Smooth muscle cell (in vitro differentiated cells): ENCODE measurements at regions not wholly inside any gene's neighbourhood (a gene's known extent, or its start where the extent isn't known, plus 50 kb on each side); places are given as distances from the start of the nearest gene placed in this dataset.

ENCODE experiments used
- DNase-seq: peaks from one replicate; lab custom pipeline; 2025; ENCODE audit not compliant: unreplicated experiment; lab: John Stamatoyannopoulos, UW
- H2AFZ ChIP-seq: fragments of 200-600 bp; sonication (generic); 2 replicates; pipeline ENCODE4 v1.6.0; 2016; ENCODE audit warnings: antibody characterized with exemption, low read depth, mild to moderate bottlenecking
- H3F3A ChIP-seq: fragments of 200-600 bp; sonication (generic); 2 replicates; pipeline ENCODE4 v1.6.0; 2017; ENCODE audit warnings: antibody characterized with exemption, low read depth
- H3K27ac ChIP-seq: fragments of 200-600 bp; sonication (generic); 2 replicates; pipeline ENCODE4 v1.5.1; 2016; ENCODE audit warnings: low read depth, mild to moderate bottlenecking
- H3K27me3 ChIP-seq: fragments of 200-600 bp; sonication (generic); 2 replicates; pipeline ENCODE4 v1.6.1; 2016; ENCODE audit warnings: low read depth, mild to moderate bottlenecking
- H3K36me3 ChIP-seq: fragments of 200-600 bp; sonication (generic); 2 replicates; pipeline ENCODE4 v1.5.1; 2016; ENCODE audit warnings: low read depth
- H3K4me1 ChIP-seq: fragments of 200-600 bp; sonication (generic); 2 replicates; pipeline ENCODE4 v1.5.1; 2016; ENCODE audit warnings: low read depth
- H3K4me2 ChIP-seq: fragments of 200-600 bp; sonication (generic); 2 replicates; pipeline ENCODE4 v1.6.0; 2016; ENCODE audit warnings: mild to moderate bottlenecking
- H3K4me3 ChIP-seq: fragments of 200-600 bp; sonication (generic); 2 replicates; pipeline ENCODE4 v1.5.1; 2016; ENCODE audit warnings: mild to moderate bottlenecking
- H3K79me2 ChIP-seq: fragments of 200-600 bp; sonication (generic); 2 replicates; pipeline ENCODE4 v1.6.0; 2016; ENCODE audit warnings: low read depth, mild to moderate bottlenecking
- H3K9ac ChIP-seq: fragments of 200-600 bp; sonication (generic); 2 replicates; pipeline ENCODE4 v1.6.0; 2016; ENCODE audit warnings: low read depth
- H3K9me3 ChIP-seq: fragments of 200-600 bp; sonication (generic); replicated peaks from 2 replicates; pipeline ENCODE4 v1.5.1; 2016; ENCODE audit warnings: low read depth
- H4K20me1 ChIP-seq: fragments of 200-600 bp; sonication (generic); 2 replicates; pipeline ENCODE4 v1.6.0; 2016; ENCODE audit warnings: low read depth
- WGBS: methylation state at CpG from one replicate; pipeline ENCODE4 v1.1.7; 2016; ENCODE audit warnings: low lambda C conversion rate; 5-methylcytosine and 5-hydroxymethylcytosine counted together
- TF ChIP-seq, protein P1 (sequence below): fragments of 200-600 bp; sonication (generic); IDR thresholded peaks from 2 replicates; pipeline ENCODE4 v1.5.1; 2017; ENCODE audit warnings: borderline replicate concordance, mild to moderate bottlenecking, antibody characterized with exemption; ENCODE audit not compliant: insufficient read depth, poor library complexity, severe bottlenecking

DNA sequence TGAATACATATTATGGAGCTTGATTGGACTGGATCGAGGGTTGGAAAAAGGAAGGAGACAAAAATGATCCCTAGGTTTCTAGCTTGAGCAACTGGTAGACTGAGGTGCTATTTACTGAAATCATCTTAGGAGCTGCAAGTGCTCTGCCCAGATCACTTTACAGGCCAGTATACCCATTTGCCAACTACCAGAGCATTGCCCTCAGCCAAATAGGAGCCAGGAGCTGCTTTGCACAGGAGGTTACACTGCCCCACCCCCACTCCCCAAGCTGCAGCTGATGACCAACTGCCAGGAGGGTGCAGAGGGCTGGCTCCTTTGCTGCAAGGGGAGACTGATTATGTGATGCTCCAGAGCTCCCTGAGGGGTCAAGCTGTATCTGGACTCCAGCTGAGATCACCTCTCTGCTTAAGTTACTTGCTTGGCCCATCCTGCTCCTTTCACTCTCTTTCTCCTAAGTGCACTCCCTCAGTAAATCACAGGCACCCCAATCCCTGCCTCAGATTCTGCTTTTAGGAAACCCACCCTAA, 275.4 kb downstream of the ZEB1 start:
- H4K20me1 ChIP-seq = no peaks in the 10 kb centered on the region
- no peaks in the 10 kb centered on the region for H3F3A ChIP-seq
- H3K79me2 ChIP-seq = no peaks in the 10 kb centered on the region
- no peak overlapping the region for H3K27ac ChIP-seq
- no peak overlapping the region for H3K9ac ChIP-seq
- H3K4me2 ChIP-seq = no peak overlapping the region
- no peaks in the 10 kb centered on the region for H3K27me3 ChIP-seq
- H2AFZ ChIP-seq = no peak overlapping the region
- no peak for DNase-seq
- H3K4me1 ChIP-seq = no peaks in the 10 kb centered on the region
- no peaks in the 10 kb centered on the region for H3K9me3 ChIP-seq
- H3K36me3 ChIP-seq = no peaks in the 10 kb centered on the region
- no peak overlapping the region for H3K4me3 ChIP-seq
- TF ChIP-seq, protein P1, sequence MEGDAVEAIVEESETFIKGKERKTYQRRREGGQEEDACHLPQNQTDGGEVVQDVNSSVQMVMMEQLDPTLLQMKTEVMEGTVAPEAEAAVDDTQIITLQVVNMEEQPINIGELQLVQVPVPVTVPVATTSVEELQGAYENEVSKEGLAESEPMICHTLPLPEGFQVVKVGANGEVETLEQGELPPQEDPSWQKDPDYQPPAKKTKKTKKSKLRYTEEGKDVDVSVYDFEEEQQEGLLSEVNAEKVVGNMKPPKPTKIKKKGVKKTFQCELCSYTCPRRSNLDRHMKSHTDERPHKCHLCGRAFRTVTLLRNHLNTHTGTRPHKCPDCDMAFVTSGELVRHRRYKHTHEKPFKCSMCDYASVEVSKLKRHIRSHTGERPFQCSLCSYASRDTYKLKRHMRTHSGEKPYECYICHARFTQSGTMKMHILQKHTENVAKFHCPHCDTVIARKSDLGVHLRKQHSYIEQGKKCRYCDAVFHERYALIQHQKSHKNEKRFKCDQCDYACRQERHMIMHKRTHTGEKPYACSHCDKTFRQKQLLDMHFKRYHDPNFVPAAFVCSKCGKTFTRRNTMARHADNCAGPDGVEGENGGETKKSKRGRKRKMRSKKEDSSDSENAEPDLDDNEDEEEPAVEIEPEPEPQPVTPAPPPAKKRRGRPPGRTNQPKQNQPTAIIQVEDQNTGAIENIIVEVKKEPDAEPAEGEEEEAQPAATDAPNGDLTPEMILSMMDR = no peak
- WGBS = 100% methylated on average over 1 of the region's 1 CpG

DNA sequence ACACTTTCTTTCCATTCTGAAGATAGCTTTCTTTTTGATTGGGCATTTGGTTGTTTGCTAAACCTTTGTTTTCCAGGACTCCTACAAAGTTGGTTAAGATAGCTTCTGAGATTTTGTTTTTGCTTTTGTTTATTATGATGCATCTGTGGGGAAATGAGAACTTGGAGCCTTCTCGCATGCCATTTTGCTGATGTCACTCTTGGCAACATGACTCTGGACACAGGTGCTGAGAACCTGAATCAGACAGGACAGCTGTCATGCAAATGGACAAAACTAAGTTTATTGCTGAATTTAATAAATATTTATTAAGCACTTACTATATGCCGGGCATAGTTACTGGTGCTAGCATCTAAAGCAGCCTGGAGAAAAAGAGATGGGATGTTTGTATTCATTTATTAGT, 274.1 kb downstream of the ZEB1 start:
- Histone ChIP-seq H3K4me2 (no peak overlapping the region), H2AFZ (no peak overlapping the region), H4K20me1 (no peaks in the 10 kb centered on the region), H3F3A (no peaks in the 10 kb centered on the region), H3K4me1 (no peaks in the 10 kb centered on the region), H3K9ac (no peak overlapping the region), H3K27me3 (no peaks in the 10 kb centered on the region), H3K4me3 (no peak overlapping the region), H3K36me3 (no peaks in the 10 kb centered on the region), H3K27ac (no peak overlapping the region), H3K9me3 (no peaks in the 10 kb centered on the region), H3K79me2 (no peaks in the 10 kb centered on the region)
- TF ChIP-seq, protein P1 = no peak
- 92% methylated on average over 2 of the region's 2 CpGs for WGBS
- no peak for DNase-seq

DNA sequence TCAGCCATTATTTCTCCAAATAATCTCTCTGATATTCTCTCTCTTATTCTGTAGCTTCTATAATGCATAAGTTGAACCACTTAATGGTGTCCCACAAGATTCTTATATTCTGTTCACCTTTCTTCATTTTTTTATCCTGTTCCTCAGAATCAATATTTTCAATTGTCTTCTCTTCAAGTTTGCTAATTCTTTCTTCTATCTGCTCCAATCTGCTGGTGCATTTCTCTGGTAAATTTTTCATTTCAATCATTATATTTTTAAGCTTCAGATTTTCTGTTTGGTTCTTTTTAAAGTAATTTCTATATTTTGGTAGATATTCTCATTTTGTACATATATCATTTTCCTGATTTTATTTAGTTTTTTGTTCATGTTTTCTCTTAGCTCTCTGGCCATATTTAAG, 272.6 kb downstream of the ZEB1 start:
- no peaks in the 10 kb centered on the region for H3K36me3 ChIP-seq
- no peak overlapping the region for H3K9ac ChIP-seq
- no peaks in the 10 kb centered on the region for H3K27me3 ChIP-seq
- no peak overlapping the region for H3K4me3 ChIP-seq
- H3F3A ChIP-seq = no peaks in the 10 kb centered on the region
- H3K4me2 ChIP-seq = no peak overlapping the region
- H3K79me2 ChIP-seq = no peaks in the 10 kb centered on the region
- H4K20me1 ChIP-seq = no peaks in the 10 kb centered on the region
- no peaks in the 10 kb centered on the region for H3K4me1 ChIP-seq
- no peak overlapping the region for H3K27ac ChIP-seq
- TF ChIP-seq, protein P1 = no peak
- no peaks in the 10 kb centered on the region for H3K9me3 ChIP-seq
- no peak for DNase-seq
- H2AFZ ChIP-seq = no peak overlapping the region

DNA sequence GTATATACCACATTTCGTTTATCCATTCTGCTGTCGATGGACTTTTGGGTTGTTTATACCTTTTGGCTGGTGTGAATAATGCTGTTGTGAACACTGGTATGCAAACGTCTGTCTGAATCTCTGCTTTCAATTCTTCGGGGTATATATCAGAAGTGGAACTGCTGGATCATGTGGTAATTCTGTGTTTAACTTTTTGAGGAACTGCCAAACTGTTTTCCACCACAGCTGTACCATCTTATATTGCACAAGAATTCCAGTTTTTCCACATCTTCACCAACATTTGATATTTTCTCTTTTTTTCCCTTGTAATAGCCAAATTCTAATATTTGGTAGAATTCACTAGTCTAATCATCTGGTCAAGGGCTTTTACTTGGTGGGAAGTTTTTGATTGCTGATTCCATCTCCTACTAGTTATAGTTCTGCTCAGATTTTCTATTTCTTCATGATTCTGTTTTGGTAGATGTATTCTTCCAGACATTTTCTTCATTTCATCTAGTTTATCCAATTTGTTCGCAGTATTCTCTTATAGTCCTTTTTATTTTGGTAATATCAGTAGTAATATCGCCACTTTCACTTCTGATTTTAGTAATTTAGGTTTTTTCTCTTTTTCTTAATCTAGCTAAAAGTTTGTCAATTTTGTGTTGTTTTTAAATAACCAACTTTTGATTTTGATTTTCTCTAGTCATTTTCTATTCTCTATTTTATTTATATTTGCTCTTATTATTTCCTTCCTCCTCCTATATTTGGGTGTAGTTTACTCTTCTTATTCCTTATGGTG, 271.2 kb downstream of the ZEB1 start:
- H4K20me1 ChIP-seq = no peaks in the 10 kb centered on the region
- no peak overlapping the region for H2AFZ ChIP-seq
- TF ChIP-seq, protein P1 = no peak
- DNase-seq = no peak
- no peak overlapping the region for H3K27ac ChIP-seq
- no peaks in the 10 kb centered on the region for H3K4me1 ChIP-seq
- no peaks in the 10 kb centered on the region for H3K27me3 ChIP-seq
- H3K36me3 ChIP-seq = no peaks in the 10 kb centered on the region
- no peak overlapping the region for H3K9ac ChIP-seq
- no peak overlapping the region for H3K4me3 ChIP-seq
- WGBS = 94% methylated on average over 6 of the region's 6 CpGs
- H3K4me2 ChIP-seq = no peak overlapping the region
- H3K79me2 ChIP-seq = no peaks in the 10 kb centered on the region
- no peaks in the 10 kb centered on the region for H3F3A ChIP-seq
- no peaks in the 10 kb centered on the region for H3K9me3 ChIP-seq
